ENCODE measurements at regions not wholly inside any gene's neighbourhood (a gene's known extent, or its start where the extent isn't known, plus 50 kb on each side); places are given as distances from the start of the nearest gene placed in this dataset.

- no peaks in the 10 kb centered on the region for H3K36me3 Mint-ChIP-seq (ENCODE audit: low read depth)
- CTCF ChIA-PET, result no interaction called here
- Histone ChIP-seq H3K27me3 (ENCODE audit: control insufficient read depth in 1 of 2, insufficient read depth in 2 of 2, low read length in 2 of 2) (no peaks in the 10 kb centered on the region), H3K4me3 (ENCODE audit: low read length) (no peak overlapping the region), H3K27ac (ENCODE audit: low read depth in 1 of 2, low read length in 2 of 2) (no peak overlapping the region), H3K4me1 (ENCODE audit: insufficient read depth, low read length) (no peaks in the 10 kb centered on the region), H3K36me3 (ENCODE audit: insufficient read depth, low read length) (no peaks in the 10 kb centered on the region), H3K9me3 (ENCODE audit: control insufficient read depth in 1 of 2, insufficient read depth in 1 of 2, low read length in 2 of 2) (no peaks in the 10 kb centered on the region)
- POLR2A ChIA-PET, result interaction anchor here (0.5 kb wide), 1 partner anchor 85 kb away, joined by 3 read pairs; no protein-coding TSS in a partner anchor
- H3K4me1 Mint-ChIP-seq (ENCODE audit: low read depth), result no peaks in the 10 kb centered on the region
- H3K9me3 Mint-ChIP-seq, result no peaks in the 10 kb centered on the region
- H3K27ac Mint-ChIP-seq, result no peak overlapping the region
- DNase-seq (no peak), ATAC-seq (ENCODE audit: poor library complexity) (no peak)
- intact Hi-C loops (cut with DNase I, micrococcal nuclease), result no loop called here
- H3K4me3 Mint-ChIP-seq, result no peak overlapping the region
- no peak for TF ChIP-seq CTCF (IDR thresholded peaks at IDR 0.05)
- peaks cover 11% of the 10 kb centered on the region for H3K27me3 Mint-ChIP-seq
Measured at GRCh38 chr1:178578541-178578940, 65.6 kb downstream of the TEX35 start.

- Histone ChIP-seq H3K36me3 (ENCODE audit: insufficient read depth, low read length) (no peaks in the 10 kb centered on the region), H3K9me3 (ENCODE audit: control insufficient read depth in 1 of 2, insufficient read depth in 1 of 2, low read length in 2 of 2) (no peaks in the 10 kb centered on the region), H3K27ac (ENCODE audit: low read depth in 1 of 2, low read length in 2 of 2) (no peak overlapping the region), H3K4me1 (ENCODE audit: insufficient read depth, low read length) (no peaks in the 10 kb centered on the region), H3K27me3 (ENCODE audit: control insufficient read depth in 1 of 2, insufficient read depth in 2 of 2, low read length in 2 of 2) (no peaks in the 10 kb centered on the region), H3K4me3 (ENCODE audit: low read length) (no peak overlapping the region)
- Mint-ChIP-seq H3K27ac (no peak overlapping the region), H3K36me3 (ENCODE audit: low read depth) (no peaks in the 10 kb centered on the region), H3K9me3 (no peaks in the 10 kb centered on the region), H3K4me1 (ENCODE audit: low read depth) (no peaks in the 10 kb centered on the region), H3K27me3 (peaks cover 11% of the 10 kb centered on the region), H3K4me3 (no peak overlapping the region)
- ATAC-seq (ENCODE audit: poor library complexity) (no peak), DNase-seq (no peak)
- POLR2A ChIA-PET, result no interaction called here
- CTCF ChIA-PET, result no interaction called here
- intact Hi-C loops (cut with DNase I, micrococcal nuclease), result no loop called here
- no peak for TF ChIP-seq CTCF (IDR thresholded peaks at IDR 0.05)
Measured at GRCh38 chr1:178579095-178579494, 66.2 kb downstream of the TEX35 start.

- CTCF ChIA-PET, result no interaction called here
- H3K4me1 ChIP-seq (ENCODE audit: insufficient read depth, low read length), result no peaks in the 10 kb centered on the region
- H3K36me3 Mint-ChIP-seq (ENCODE audit: low read depth), result no peaks in the 10 kb centered on the region
- TF ChIP-seq CTCF (IDR thresholded peaks at IDR 0.05), result no peak
- no peaks in the 10 kb centered on the region for H3K27me3 ChIP-seq (ENCODE audit: control insufficient read depth in 1 of 2, insufficient read depth in 2 of 2, low read length in 2 of 2)
- no peaks in the 10 kb centered on the region for H3K9me3 Mint-ChIP-seq
- H3K27ac ChIP-seq (ENCODE audit: low read depth in 1 of 2, low read length in 2 of 2), result no peak overlapping the region
- no peak overlapping the region for H3K4me3 ChIP-seq (ENCODE audit: low read length)
- no peak overlapping the region for H3K27ac Mint-ChIP-seq
- H3K36me3 ChIP-seq (ENCODE audit: insufficient read depth, low read length), result no peaks in the 10 kb centered on the region
- POLR2A ChIA-PET, result no interaction called here
- intact Hi-C loops (cut with DNase I, micrococcal nuclease), result no loop called here
- H3K27me3 Mint-ChIP-seq, result peaks cover 11% of the 10 kb centered on the region
- no peak for ATAC-seq (ENCODE audit: poor library complexity)
- no peaks in the 10 kb centered on the region for H3K9me3 ChIP-seq (ENCODE audit: control insufficient read depth in 1 of 2, insufficient read depth in 1 of 2, low read length in 2 of 2)
- DNase-seq, result no peak
- no peak overlapping the region for H3K4me3 Mint-ChIP-seq
- H3K4me1 Mint-ChIP-seq (ENCODE audit: low read depth), result no peaks in the 10 kb centered on the region
Measured at GRCh38 chr1:178579562-178579961, 66.7 kb downstream of the TEX35 start.
